Stimulated activated CD4-positive, alpha-beta T cell treated with anti-CD3 and anti-CD28 coated beads, Interleukin-1b, Interleukin-23, amount 100 ng/mL, for 48 hours (primary cell): ENCODE measurements at regions not wholly inside any gene's neighbourhood (a gene's known extent, or its start where the extent isn't known, plus 50 kb on each side); places are given as distances from the start of the nearest gene placed in this dataset.
"Not testable (repeated sequence)": the region's sequence is repeated elsewhere in the genome, so short reads cannot be mapped to it uniquely, and the experiment has no call there.

ENCODE experiments used
- DNase-seq: peaks from one replicate; pipeline ENCODE4 v3.0.0-alpha.2; 2020

GRCh38 chr7:153969016-153969415 lies 83.2 kb upstream of the DPP6 start:
- DNase-seq, result not testable (repeated sequence)

GRCh38 chr7:153974603-153975002 lies 77.6 kb upstream of the DPP6 start:
- DNase-seq, result not testable (repeated sequence)

GRCh38 chr7:153976745-153977144 lies 75.5 kb upstream of the DPP6 start:
- not testable (repeated sequence) for DNase-seq

GRCh38 chr7:153983186-153983585 lies 69.0 kb upstream of the DPP6 start:
- not testable (repeated sequence) for DNase-seq

GRCh38 chr7:153989066-153989627 lies 63.1 kb upstream of the DPP6 start:
- not testable (repeated sequence) for DNase-seq

GRCh38 chr7:153989742-153990425 lies 62.3 kb upstream of the DPP6 start:
- DNase-seq, result not testable (repeated sequence)

- not testable (repeated sequence) for DNase-seq
Observed at GRCh38 chr7:153991471-153991870, 60.7 kb upstream of the DPP6 start.

- not testable (repeated sequence) for DNase-seq
Observed at GRCh38 chr7:153993402-153993801, 58.8 kb upstream of the DPP6 start.

- DNase-seq, result not testable (repeated sequence)
Observed at GRCh38 chr7:153998896-153999295, 53.3 kb upstream of the DPP6 start.
